ENCODE measurements at regions not wholly inside any gene's neighbourhood (a gene's known extent, or its start where the extent isn't known, plus 50 kb on each side); places are given as distances from the start of the nearest gene placed in this dataset.

DNA sequence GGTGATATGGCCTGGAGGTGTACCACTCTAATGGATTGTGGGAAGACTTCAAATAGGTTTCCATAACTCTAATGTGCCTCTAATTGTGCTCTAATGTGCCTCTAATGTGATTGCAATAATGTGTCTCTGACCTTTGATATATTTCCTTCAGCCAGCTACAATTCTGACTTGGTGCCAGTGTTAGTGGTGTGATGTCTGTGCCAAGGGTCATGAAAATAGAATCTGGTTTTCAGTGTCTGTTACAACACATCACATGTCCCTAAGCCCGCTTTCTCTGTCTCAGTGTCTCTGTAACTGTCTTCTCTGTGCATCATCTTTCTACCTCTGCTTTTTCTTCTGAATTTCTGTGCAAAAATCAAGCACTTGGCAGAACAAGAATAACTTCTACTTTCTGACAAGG is 77.2 kb upstream of the ECI2 start:
- TF ChIP-seq, protein P1, sequence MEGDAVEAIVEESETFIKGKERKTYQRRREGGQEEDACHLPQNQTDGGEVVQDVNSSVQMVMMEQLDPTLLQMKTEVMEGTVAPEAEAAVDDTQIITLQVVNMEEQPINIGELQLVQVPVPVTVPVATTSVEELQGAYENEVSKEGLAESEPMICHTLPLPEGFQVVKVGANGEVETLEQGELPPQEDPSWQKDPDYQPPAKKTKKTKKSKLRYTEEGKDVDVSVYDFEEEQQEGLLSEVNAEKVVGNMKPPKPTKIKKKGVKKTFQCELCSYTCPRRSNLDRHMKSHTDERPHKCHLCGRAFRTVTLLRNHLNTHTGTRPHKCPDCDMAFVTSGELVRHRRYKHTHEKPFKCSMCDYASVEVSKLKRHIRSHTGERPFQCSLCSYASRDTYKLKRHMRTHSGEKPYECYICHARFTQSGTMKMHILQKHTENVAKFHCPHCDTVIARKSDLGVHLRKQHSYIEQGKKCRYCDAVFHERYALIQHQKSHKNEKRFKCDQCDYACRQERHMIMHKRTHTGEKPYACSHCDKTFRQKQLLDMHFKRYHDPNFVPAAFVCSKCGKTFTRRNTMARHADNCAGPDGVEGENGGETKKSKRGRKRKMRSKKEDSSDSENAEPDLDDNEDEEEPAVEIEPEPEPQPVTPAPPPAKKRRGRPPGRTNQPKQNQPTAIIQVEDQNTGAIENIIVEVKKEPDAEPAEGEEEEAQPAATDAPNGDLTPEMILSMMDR (conservative IDR thresholded peaks at IDR 0.05; ENCODE audit: low read depth in 2 of 2): no peak
- TF ChIP-seq EZH2 (IDR thresholded peaks at IDR 0.05; ENCODE audit: low read depth, unreplicated experiment) (no peak), JUNB (IDR thresholded peaks at IDR 0.05; ENCODE audit: unreplicated experiment) (no peak), EZH2phosphoT487 (IDR thresholded peaks at IDR 0.05; ENCODE audit: unreplicated experiment) (no peak), POLR2AphosphoS5 (IDR thresholded peaks at IDR 0.05; ENCODE audit: low read depth) (no peak)
- TF ChIP-seq, protein P2, sequence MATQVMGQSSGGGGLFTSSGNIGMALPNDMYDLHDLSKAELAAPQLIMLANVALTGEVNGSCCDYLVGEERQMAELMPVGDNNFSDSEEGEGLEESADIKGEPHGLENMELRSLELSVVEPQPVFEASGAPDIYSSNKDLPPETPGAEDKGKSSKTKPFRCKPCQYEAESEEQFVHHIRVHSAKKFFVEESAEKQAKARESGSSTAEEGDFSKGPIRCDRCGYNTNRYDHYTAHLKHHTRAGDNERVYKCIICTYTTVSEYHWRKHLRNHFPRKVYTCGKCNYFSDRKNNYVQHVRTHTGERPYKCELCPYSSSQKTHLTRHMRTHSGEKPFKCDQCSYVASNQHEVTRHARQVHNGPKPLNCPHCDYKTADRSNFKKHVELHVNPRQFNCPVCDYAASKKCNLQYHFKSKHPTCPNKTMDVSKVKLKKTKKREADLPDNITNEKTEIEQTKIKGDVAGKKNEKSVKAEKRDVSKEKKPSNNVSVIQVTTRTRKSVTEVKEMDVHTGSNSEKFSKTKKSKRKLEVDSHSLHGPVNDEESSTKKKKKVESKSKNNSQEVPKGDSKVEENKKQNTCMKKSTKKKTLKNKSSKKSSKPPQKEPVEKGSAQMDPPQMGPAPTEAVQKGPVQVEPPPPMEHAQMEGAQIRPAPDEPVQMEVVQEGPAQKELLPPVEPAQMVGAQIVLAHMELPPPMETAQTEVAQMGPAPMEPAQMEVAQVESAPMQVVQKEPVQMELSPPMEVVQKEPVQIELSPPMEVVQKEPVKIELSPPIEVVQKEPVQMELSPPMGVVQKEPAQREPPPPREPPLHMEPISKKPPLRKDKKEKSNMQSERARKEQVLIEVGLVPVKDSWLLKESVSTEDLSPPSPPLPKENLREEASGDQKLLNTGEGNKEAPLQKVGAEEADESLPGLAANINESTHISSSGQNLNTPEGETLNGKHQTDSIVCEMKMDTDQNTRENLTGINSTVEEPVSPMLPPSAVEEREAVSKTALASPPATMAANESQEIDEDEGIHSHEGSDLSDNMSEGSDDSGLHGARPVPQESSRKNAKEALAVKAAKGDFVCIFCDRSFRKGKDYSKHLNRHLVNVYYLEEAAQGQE (IDR thresholded peaks at IDR 0.05; ENCODE audit: unreplicated experiment): no peak

Data from GM23338 (cell line).